ENCODE measurements at regions not wholly inside any gene's neighbourhood (a gene's known extent, or its start where the extent isn't known, plus 50 kb on each side); places are given as distances from the start of the nearest gene placed in this dataset.

DNA sequence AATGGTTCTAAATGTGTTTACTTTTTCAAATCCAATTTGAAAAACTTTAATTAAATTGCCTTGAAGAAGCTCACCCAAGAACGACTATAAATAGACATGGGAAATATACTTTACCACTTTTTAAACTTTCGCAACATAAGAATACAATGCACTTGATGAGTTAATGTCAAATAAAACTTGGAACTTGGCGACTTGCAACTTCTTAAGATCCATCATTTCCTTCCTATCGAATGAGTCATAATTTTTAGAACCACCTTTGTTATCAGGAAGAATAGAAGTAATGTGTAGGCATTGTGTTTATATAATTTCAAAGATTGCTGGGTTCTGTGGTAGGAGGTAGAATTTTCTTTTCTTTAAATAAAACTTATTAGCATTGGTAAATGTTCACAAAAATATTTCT, 1417.4 kb upstream of the FLRT2 start:
- Histone ChIP-seq H3K79me2 (ENCODE audit: insufficient read depth, low read length) (no peaks in the 10 kb centered on the region), H3K27me3 (ENCODE audit: control insufficient read depth in 2 of 2, insufficient read depth in 2 of 2, low read length in 2 of 2) (no peaks in the 10 kb centered on the region), H3K4me2 (replicated peaks; ENCODE audit: extremely low read depth, low read length, poor library complexity, severe bottlenecking) (no peak overlapping the region), H3K4me1 (ENCODE audit: control insufficient read depth in 1 of 2, insufficient read depth in 2 of 2, low read length in 2 of 2) (no peaks in the 10 kb centered on the region), H3K4me3 (replicated peaks in 1 of 3; ENCODE audit: low read depth in 2 of 3, low read length in 3 of 3) (no peak overlapping the region), H3K36me3 (replicated peaks in 1 of 2; ENCODE audit: control insufficient read depth in 1 of 2, insufficient read depth in 2 of 2, low read length in 2 of 2) (no peaks in the 10 kb centered on the region), H3K27ac (ENCODE audit: low read depth in 1 of 2, low read length in 2 of 2) (no peak overlapping the region), H2AFZ (ENCODE audit: insufficient read depth, low read depth, low read length, poor library complexity, severe bottlenecking) (no peak overlapping the region), H4K20me1 (ENCODE audit: insufficient read depth, low read length) (no peaks in the 10 kb centered on the region), H3K9me3 (replicated peaks in 1 of 2; ENCODE audit: control insufficient read depth in 1 of 2, insufficient read depth in 1 of 2, low read length in 2 of 2) (peaks cover 4 to 6% of the 10 kb centered on the region in 2 donors), H3K9ac (ENCODE audit: insufficient read depth, low read length, poor library complexity, severe bottlenecking) (no peak overlapping the region)
- Mint-ChIP-seq H3K27ac (no peak overlapping the region), H3K4me1 (no peaks in the 10 kb centered on the region), H3K36me3 (no peaks in the 10 kb centered on the region), H3K9me3 (peaks cover 0 to 20% (median 2%) of the 10 kb centered on the region in 7 donors), H3K27me3 (ENCODE audit: low read depth in 3 of 3) (peaks cover 0 to 2% (median 0%) of the 10 kb centered on the region in 3 donors), H3K4me3 (no peak overlapping the region)
- DNase-seq = no peak
- no CpG with 5 or more reads among the region's 4 CpGs for WGBS (ENCODE audit: insufficient coverage)
- intact Hi-C loops (cut with micrococcal nuclease) = no loop called here
- TF ChIP-seq, protein P1, sequence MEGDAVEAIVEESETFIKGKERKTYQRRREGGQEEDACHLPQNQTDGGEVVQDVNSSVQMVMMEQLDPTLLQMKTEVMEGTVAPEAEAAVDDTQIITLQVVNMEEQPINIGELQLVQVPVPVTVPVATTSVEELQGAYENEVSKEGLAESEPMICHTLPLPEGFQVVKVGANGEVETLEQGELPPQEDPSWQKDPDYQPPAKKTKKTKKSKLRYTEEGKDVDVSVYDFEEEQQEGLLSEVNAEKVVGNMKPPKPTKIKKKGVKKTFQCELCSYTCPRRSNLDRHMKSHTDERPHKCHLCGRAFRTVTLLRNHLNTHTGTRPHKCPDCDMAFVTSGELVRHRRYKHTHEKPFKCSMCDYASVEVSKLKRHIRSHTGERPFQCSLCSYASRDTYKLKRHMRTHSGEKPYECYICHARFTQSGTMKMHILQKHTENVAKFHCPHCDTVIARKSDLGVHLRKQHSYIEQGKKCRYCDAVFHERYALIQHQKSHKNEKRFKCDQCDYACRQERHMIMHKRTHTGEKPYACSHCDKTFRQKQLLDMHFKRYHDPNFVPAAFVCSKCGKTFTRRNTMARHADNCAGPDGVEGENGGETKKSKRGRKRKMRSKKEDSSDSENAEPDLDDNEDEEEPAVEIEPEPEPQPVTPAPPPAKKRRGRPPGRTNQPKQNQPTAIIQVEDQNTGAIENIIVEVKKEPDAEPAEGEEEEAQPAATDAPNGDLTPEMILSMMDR (IDR thresholded peaks at IDR 0.05) = no peak

DNA sequence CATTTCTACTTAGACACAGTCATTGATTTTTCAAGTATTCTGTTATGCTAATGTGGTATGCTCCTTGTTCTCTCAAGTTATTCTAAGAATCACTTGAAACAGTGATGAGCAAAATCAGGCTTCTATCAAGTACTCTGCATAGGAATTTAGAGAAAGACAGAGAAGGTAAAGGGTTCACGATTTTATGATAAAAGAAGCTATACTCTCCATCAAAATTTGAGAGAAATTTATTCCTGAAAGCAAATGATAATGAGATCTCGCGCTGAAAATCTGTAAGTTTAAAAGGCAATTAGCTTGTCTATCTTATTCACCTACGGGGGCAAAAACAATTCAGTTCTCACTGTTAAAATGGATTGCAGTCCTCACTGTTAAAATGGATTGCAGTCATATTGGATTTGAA, 1404.3 kb upstream of the FLRT2 start:
- Mint-ChIP-seq H3K27ac (no peak overlapping the region), H3K27me3 (ENCODE audit: low read depth in 3 of 3) (no peaks in the 10 kb centered on the region), H3K4me3 (no peak overlapping the region), H3K4me1 (peaks cover 3% of the 10 kb centered on the region), H3K9me3 (peaks cover 0 to 3% (median 0%) of the 10 kb centered on the region in 7 donors), H3K36me3 (no peaks in the 10 kb centered on the region)
- intact Hi-C loops (cut with micrococcal nuclease) = no loop called here
- Histone ChIP-seq H3K4me2 (replicated peaks; ENCODE audit: extremely low read depth, low read length, poor library complexity, severe bottlenecking) (no peak overlapping the region), H3K27me3 (ENCODE audit: control insufficient read depth in 2 of 2, insufficient read depth in 2 of 2, low read length in 2 of 2) (no peaks in the 10 kb centered on the region), H2AFZ (ENCODE audit: insufficient read depth, low read depth, low read length, poor library complexity, severe bottlenecking) (no peak overlapping the region), H3K36me3 (replicated peaks in 1 of 2; ENCODE audit: control insufficient read depth in 1 of 2, insufficient read depth in 2 of 2, low read length in 2 of 2) (no peaks in the 10 kb centered on the region), H3K9ac (ENCODE audit: insufficient read depth, low read length, poor library complexity, severe bottlenecking) (no peak overlapping the region), H3K4me3 (replicated peaks in 1 of 3; ENCODE audit: low read depth in 2 of 3, low read length in 3 of 3) (no peak overlapping the region), H3K9me3 (replicated peaks in 1 of 2; ENCODE audit: control insufficient read depth in 1 of 2, insufficient read depth in 1 of 2, low read length in 2 of 2) (no peaks in the 10 kb centered on the region), H3K79me2 (ENCODE audit: insufficient read depth, low read length) (no peaks in the 10 kb centered on the region), H3K4me1 (ENCODE audit: control insufficient read depth in 1 of 2, insufficient read depth in 2 of 2, low read length in 2 of 2) (peaks cover 4 to 6% of the 10 kb centered on the region in 2 donors), H4K20me1 (ENCODE audit: insufficient read depth, low read length) (no peaks in the 10 kb centered on the region), H3K27ac (ENCODE audit: low read depth in 1 of 2, low read length in 2 of 2) (no peak overlapping the region)
- no peak for DNase-seq
- no CpG with 5 or more reads among the region's 4 CpGs for WGBS (ENCODE audit: insufficient coverage)
- TF ChIP-seq, protein P1 (IDR thresholded peaks at IDR 0.05) = no peak

All from CD14-positive monocyte (primary cell).